ENCODE measurements at regions not wholly inside any gene's neighbourhood (a gene's known extent, or its start where the extent isn't known, plus 50 kb on each side); places are given as distances from the start of the nearest gene placed in this dataset.

DNA sequence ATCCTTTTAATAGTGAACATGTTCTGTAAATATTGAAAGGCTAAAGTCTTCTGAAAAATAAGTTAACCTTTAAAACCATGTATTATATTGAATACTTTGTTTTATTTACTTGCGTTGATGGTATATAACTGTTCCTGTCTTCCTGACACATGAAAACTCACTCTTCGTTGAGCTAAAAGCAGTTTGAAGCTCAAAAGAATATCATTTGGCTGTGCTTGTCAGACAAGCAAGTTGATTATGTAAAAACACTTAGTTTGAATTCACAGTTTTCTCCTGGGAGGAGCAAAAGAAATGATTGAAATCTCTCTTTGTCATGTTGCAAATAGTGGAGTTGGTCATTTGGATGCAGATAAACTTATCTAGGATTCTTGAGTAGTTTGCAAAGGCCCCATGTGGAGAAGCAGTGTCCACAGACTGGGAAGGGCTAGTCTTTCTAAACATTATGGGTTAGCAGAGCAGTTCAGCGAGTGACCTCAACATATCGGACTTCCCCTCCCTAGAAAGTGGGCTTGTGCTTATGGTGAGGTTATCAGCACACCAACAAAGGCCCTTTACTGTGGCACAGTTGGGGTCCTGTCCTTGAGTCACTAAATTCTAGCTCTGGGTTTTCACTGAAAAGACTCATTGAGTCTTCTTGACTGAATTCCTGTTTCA lies 290.4 kb downstream of the CSNK1G3 start:
- no peak overlapping the region for H3K4me3 Mint-ChIP-seq
- H3K27ac Mint-ChIP-seq: no peak overlapping the region
- intact Hi-C loops (cut with micrococcal nuclease): no loop called here
- CTCF ChIA-PET: no interaction called here
- no peaks in the 10 kb centered on the region for H3K4me1 Mint-ChIP-seq (ENCODE audit: low read depth)
- ATAC-seq: no peak
- no peaks in the 10 kb centered on the region for H3K27me3 Mint-ChIP-seq
- TF ChIP-seq, protein P1, sequence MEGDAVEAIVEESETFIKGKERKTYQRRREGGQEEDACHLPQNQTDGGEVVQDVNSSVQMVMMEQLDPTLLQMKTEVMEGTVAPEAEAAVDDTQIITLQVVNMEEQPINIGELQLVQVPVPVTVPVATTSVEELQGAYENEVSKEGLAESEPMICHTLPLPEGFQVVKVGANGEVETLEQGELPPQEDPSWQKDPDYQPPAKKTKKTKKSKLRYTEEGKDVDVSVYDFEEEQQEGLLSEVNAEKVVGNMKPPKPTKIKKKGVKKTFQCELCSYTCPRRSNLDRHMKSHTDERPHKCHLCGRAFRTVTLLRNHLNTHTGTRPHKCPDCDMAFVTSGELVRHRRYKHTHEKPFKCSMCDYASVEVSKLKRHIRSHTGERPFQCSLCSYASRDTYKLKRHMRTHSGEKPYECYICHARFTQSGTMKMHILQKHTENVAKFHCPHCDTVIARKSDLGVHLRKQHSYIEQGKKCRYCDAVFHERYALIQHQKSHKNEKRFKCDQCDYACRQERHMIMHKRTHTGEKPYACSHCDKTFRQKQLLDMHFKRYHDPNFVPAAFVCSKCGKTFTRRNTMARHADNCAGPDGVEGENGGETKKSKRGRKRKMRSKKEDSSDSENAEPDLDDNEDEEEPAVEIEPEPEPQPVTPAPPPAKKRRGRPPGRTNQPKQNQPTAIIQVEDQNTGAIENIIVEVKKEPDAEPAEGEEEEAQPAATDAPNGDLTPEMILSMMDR (IDR thresholded peaks at IDR 0.05): no peak
- H3K36me3 Mint-ChIP-seq (ENCODE audit: low read depth): no peaks in the 10 kb centered on the region
- H3K9me3 Mint-ChIP-seq: no peaks in the 10 kb centered on the region
- no peak for DNase-seq
- POLR2A ChIA-PET: no interaction called here

DNA sequence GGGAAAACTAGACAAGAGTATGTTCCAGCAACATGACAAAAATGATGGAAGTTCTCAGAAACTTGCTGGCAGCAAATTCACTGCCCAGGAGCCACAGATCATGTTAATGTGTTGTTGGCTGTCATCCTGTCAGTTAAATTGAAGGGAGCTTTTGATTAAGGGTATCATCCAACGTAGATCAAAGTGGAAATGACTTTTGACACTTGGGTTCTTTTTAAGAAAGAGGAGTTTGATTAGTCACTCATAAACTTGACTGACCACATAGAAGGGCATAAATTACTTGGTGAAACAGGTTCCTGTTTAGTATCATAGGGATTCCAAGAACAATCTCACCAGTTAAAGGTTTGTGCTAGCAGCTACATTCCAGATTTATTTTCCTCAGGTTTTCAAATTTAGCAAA lies 288.7 kb downstream of the CSNK1G3 start:
- no peak overlapping the region for H3K4me3 Mint-ChIP-seq
- no peaks in the 10 kb centered on the region for H3K4me1 Mint-ChIP-seq (ENCODE audit: low read depth)
- DNase-seq (no peak), ATAC-seq (no peak)
- H3K9me3 Mint-ChIP-seq: no peaks in the 10 kb centered on the region
- H3K27me3 Mint-ChIP-seq: no peaks in the 10 kb centered on the region
- ChIA-PET POLR2A (no interaction called here), CTCF (no interaction called here)
- no peaks in the 10 kb centered on the region for H3K36me3 Mint-ChIP-seq (ENCODE audit: low read depth)
- no peak overlapping the region for H3K27ac Mint-ChIP-seq
- TF ChIP-seq, protein P1 (IDR thresholded peaks at IDR 0.05): no peak
- intact Hi-C loops (cut with micrococcal nuclease): no loop called here

DNA sequence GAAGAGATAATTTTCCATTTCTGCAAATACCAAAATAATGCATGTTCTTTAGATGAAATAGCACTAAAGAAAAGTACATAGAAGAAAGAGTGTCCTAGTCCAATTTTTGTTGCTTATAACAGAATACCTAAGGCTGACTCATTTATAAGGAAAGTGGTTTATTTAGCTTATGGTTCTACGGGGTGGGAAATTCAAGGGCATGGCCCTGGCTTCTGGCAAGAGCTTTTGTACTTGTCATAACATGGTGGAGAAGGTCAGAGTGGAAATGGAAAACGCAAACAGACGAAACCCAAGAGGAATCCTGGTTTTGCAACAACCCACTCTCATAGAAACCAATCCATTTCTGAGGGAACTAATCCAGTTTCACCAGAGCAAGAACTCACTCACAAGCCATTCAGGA lies 283.7 kb downstream of the CSNK1G3 start:
- POLR2A ChIA-PET: no interaction called here
- CTCF ChIA-PET: no interaction called here
- Mint-ChIP-seq H3K27ac (no peak overlapping the region), H3K9me3 (peaks cover 1% of the 10 kb centered on the region), H3K4me3 (no peak overlapping the region), H3K36me3 (ENCODE audit: low read depth) (no peaks in the 10 kb centered on the region), H3K27me3 (no peaks in the 10 kb centered on the region), H3K4me1 (ENCODE audit: low read depth) (no peaks in the 10 kb centered on the region)
- ATAC-seq (no peak), DNase-seq (no peak)
- TF ChIP-seq, protein P1 (IDR thresholded peaks at IDR 0.05): no peak
- intact Hi-C loops (cut with micrococcal nuclease): no loop called here

DNA sequence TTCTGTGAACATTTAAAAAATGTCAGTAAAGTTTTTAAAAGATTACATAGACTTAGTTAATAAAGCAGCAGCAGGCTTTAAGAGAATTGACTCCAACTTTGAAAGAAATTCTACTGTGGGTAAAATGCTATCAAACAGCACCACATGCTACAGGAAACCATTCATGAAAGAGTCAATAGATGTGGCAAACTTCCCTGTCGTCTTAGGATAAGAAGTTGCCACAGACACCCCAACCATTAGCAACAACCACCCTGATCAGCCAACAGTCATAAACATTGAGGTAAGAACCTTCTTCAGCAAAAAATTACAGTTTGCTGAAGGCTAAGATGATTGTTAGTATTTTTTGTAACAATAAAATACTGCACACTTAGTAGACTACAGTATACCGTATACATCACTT lies 278.2 kb downstream of the CSNK1G3 start:
- DNase-seq: no peak
- H3K36me3 Mint-ChIP-seq (ENCODE audit: low read depth): no peaks in the 10 kb centered on the region
- no peaks in the 10 kb centered on the region for H3K4me1 Mint-ChIP-seq (ENCODE audit: low read depth)
- intact Hi-C loops (cut with micrococcal nuclease): no loop called here
- no peak for ATAC-seq
- H3K9me3 Mint-ChIP-seq: peaks cover 8% of the 10 kb centered on the region
- TF ChIP-seq, protein P1 (IDR thresholded peaks at IDR 0.05): no peak
- H3K27me3 Mint-ChIP-seq: no peaks in the 10 kb centered on the region
- CTCF ChIA-PET: no interaction called here
- POLR2A ChIA-PET: no interaction called here
- H3K4me3 Mint-ChIP-seq: no peak overlapping the region
- no peak overlapping the region for H3K27ac Mint-ChIP-seq

DNA sequence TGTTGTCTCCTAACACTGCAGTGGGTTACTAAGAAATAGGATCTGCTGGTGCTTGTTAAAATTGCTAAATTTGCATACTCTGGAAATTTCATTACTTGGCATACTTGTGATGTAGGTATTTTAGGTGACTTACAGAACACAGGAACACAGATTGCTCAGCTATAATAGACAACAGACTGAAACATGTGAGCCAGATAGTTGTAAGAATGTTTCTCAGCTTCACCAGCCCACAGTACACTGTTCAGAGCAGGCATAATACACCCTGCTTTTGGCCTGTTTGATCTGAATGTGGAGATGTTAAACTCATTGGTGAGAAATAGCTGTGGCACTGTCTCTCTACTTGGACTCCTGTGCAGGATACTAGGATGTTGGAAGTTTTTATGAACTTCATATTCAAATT lies 275.7 kb downstream of the CSNK1G3 start:
- ChIA-PET POLR2A (no interaction called here), CTCF (no interaction called here)
- Mint-ChIP-seq H3K4me3 (no peak overlapping the region), H3K27ac (no peak overlapping the region), H3K9me3 (peaks cover 7% of the 10 kb centered on the region), H3K4me1 (ENCODE audit: low read depth) (no peaks in the 10 kb centered on the region), H3K27me3 (no peaks in the 10 kb centered on the region), H3K36me3 (ENCODE audit: low read depth) (no peaks in the 10 kb centered on the region)
- DNase-seq (no peak), ATAC-seq (no peak)
- intact Hi-C loops (cut with micrococcal nuclease): no loop called here
- TF ChIP-seq, protein P1 (IDR thresholded peaks at IDR 0.05): no peak
